Erythroblast (primary cell): ENCODE measurements at regions not wholly inside any gene's neighbourhood (a gene's known extent, or its start where the extent isn't known, plus 50 kb on each side); places are given as distances from the start of the nearest gene placed in this dataset.
"Not testable (repeated sequence)": the region's sequence is repeated elsewhere in the genome, so short reads cannot be mapped to it uniquely, and the experiment has no call there.

Experiments used
- DNase-seq, 2 experiments: peaks; one replicate each; lab custom pipeline; 2025; lab: John Stamatoyannopoulos, UW
- GATA1 ChIP-seq: IDR thresholded peaks from 2 replicates; pipeline ENCODE4 v1.6.1; 2011; ENCODE audit warnings: low read depth, mild to moderate bottlenecking, control low read depth, low read length, moderate library complexity
- POLR2A ChIP-seq: IDR thresholded peaks from 2 replicates; pipeline ENCODE4 v1.6.1; 2011; ENCODE audit warnings: mild to moderate bottlenecking, low read length

GRCh38 chr20:30288346-30288745 is 969.1 kb upstream of the DEFB115 start:
- TF ChIP-seq POLR2A (no peak), GATA1 (no peak)
- DNase-seq, result no peak

- peak; percentile 28 to 32 for DNase-seq
These were observed 968.4 kb upstream of the DEFB115 start for GRCh38 chr20:30289049-30289448.

GRCh38 chr20:30289711-30290141 is 967.7 kb upstream of the DEFB115 start:
- DNase-seq, result peak; percentile 34 to 36

- DNase-seq, result peak; percentile 68 to 74
These were observed 967.0 kb upstream of the DEFB115 start for GRCh38 chr20:30290361-30291063.

- DNase-seq, result not testable (repeated sequence)
These were observed 966.4 kb upstream of the DEFB115 start for GRCh38 chr20:30291064-30291379.

GRCh38 chr20:30291686-30292085 is 965.8 kb upstream of the DEFB115 start:
- not testable (repeated sequence) for DNase-seq

GRCh38 chr20:30295396-30295795 is 962.1 kb upstream of the DEFB115 start:
- DNase-seq, result not testable (repeated sequence)

- DNase-seq, result not testable (repeated sequence)
These were observed 961.5 kb upstream of the DEFB115 start for GRCh38 chr20:30295967-30296366.

- not testable (repeated sequence) for DNase-seq
These were observed 959.4 kb upstream of the DEFB115 start for GRCh38 chr20:30297878-30298595.

GRCh38 chr20:30300220-30300642 is 957.2 kb upstream of the DEFB115 start:
- DNase-seq, result not testable (repeated sequence)

- DNase-seq, result not testable (repeated sequence)
These were observed 954.7 kb upstream of the DEFB115 start for GRCh38 chr20:30302786-30303185.

- DNase-seq, result not testable (repeated sequence)
These were observed 947.5 kb upstream of the DEFB115 start for GRCh38 chr20:30309938-30310337.

GRCh38 chr20:30310385-30310784 is 947.1 kb upstream of the DEFB115 start:
- not testable (repeated sequence) for DNase-seq

- not testable (repeated sequence) for DNase-seq
These were observed 945.2 kb upstream of the DEFB115 start for GRCh38 chr20:30312220-30312619.

- not testable (repeated sequence) for DNase-seq
These were observed 943.8 kb upstream of the DEFB115 start for GRCh38 chr20:30313660-30314059.

GRCh38 chr20:30316063-30316462 is 941.4 kb upstream of the DEFB115 start:
- not testable (repeated sequence) for DNase-seq

GRCh38 chr20:30316532-30317299 is 940.7 kb upstream of the DEFB115 start:
- DNase-seq, result not testable (repeated sequence)

GRCh38 chr20:30333744-30334143 is 923.7 kb upstream of the DEFB115 start:
- not testable (repeated sequence) for DNase-seq

- DNase-seq, result not testable (repeated sequence)
These were observed 919.9 kb upstream of the DEFB115 start for GRCh38 chr20:30337556-30337955.

- peak in 1 of 2 experiments; percentile 0 for DNase-seq
These were observed 908.5 kb upstream of the DEFB115 start for GRCh38 chr20:30348932-30349331.

GRCh38 chr20:30356854-30357467 is 900.5 kb upstream of the DEFB115 start:
- DNase-seq, result peak in 1 of 2 experiments; percentile 5
